K562 (cell line): ENCODE measurements at regions not wholly inside any gene's neighbourhood (a gene's known extent, or its start where the extent isn't known, plus 50 kb on each side); places are given as distances from the start of the nearest gene placed in this dataset.

Experiments used
- ATAC-seq: fragments of 200-7000 bp; cut with Tn5 transposase; 3 replicates; pipeline ENCODE4 v1.9.1; 2020; ENCODE audit warnings: moderate library complexity
- BruUV-seq: library from RNA; stranded (reverse); fragments of 400-500 nt; replicated peaks from 2 replicates; lab custom pipeline; 2021; lab: Mats Ljungman, UMichigan
- CTCF ChIA-PET: fragments of 300-600 bp; formaldehyde crosslinking; extraction: SDS; loops from one replicate; lab custom pipeline; 2021; ENCODE audit warnings: low intra/inter-chr PET ratio; lab: Yijun Ruan, JAX
- POLR2A ChIA-PET: fragments of 300-600, 350-650 bp; sonication (Branson Sonifier 250); formaldehyde crosslinking; extraction: SDS; loops from one replicate; lab custom pipeline; 2021; ENCODE audit warnings: antibody characterized with exemption, inconsistent platforms; lab: Yijun Ruan, JAX
- DNase-seq, 4 experiments: peaks; one replicate each; pipeline versions ENCODE4 v3.0.0 to v3.0.0-alpha.2; 2011 to 2018; ENCODE audit warnings: low spot score in 3 of 4, mixed read lengths in 3 of 4; ENCODE audit errors: extremely low read depth in 1 of 4
- FAIRE-seq: peaks from 2 replicates; lab custom pipeline; 2011; peaks lifted over from hg19 to GRCh38; lab: Jason Lieb, UNC
- H2AFZ ChIP-seq: 2 replicates; pipeline ENCODE4 v1.6.0; 2011; ENCODE audit warnings: low read depth, low read length, control low read depth, inconsistent platforms
- H3K27ac ChIP-seq: fragments of 200-600 bp; 3 replicates; pipeline ENCODE4 v1.8.0; 2011; ENCODE audit warnings: low read depth, mild to moderate bottlenecking, control low read depth, inconsistent platforms, low read length, moderate library complexity, mixed read lengths; ENCODE audit errors: extremely low read depth
- H3K27me3 ChIP-seq, 2 experiments: fragments of 300-600 bp in 1 of 2; 2 replicates in 1 of 2; 3 replicates in 1 of 2; pipeline versions ENCODE4 v1.6.0 to v1.8.0; 2011; ENCODE audit warnings: inconsistent platforms in 2 of 2, low read length in 2 of 2, mild to moderate bottlenecking in 1 of 2, mixed read lengths in 1 of 2, moderate library complexity in 1 of 2; ENCODE audit not compliant: control insufficient read depth in 2 of 2, insufficient read depth in 2 of 2
- H3K36me3 ChIP-seq: fragments of 300-600 bp; 3 replicates; pipeline ENCODE4 v1.8.0; 2011; ENCODE audit warnings: mild to moderate bottlenecking, low read length, inconsistent platforms; ENCODE audit not compliant: control insufficient read depth, insufficient read depth
- H3K4me1 ChIP-seq, 2 experiments: fragments of 200-600 bp in 1 of 2; replicated peaks in 1 of 2; 2 replicates in 1 of 2; 3 replicates in 1 of 2; pipeline versions ENCODE4 v1.5.1 to v1.8.0; 2011; ENCODE audit warnings: inconsistent platforms in 2 of 2, low read length in 2 of 2, mild to moderate bottlenecking in 1 of 2, mixed read lengths in 1 of 2, moderate library complexity in 1 of 2; ENCODE audit not compliant: control insufficient read depth in 2 of 2, insufficient read depth in 2 of 2
- H3K4me2 ChIP-seq: 2 replicates; pipeline ENCODE4 v1.6.1; 2011; ENCODE audit warnings: low read length, control low read depth, inconsistent platforms, mixed read lengths; ENCODE audit not compliant: insufficient read depth
- H3K4me3 ChIP-seq: fragments of 200-600 bp; sonication (generic), shearing (Covaris generic); 2 replicates; pipeline ENCODE4 v1.5.1; 2016; ENCODE audit warnings: control low read depth, inconsistent platforms
- H3K79me2 ChIP-seq: fragments of 200-600 bp; 3 replicates; pipeline ENCODE4 v1.8.0; 2011; ENCODE audit warnings: low read length, inconsistent platforms; ENCODE audit not compliant: control insufficient read depth, insufficient read depth
- H3K9ac ChIP-seq, 2 experiments: 2 replicates each; pipeline versions ENCODE4 v1.6.0 to v1.6.1; 2011; ENCODE audit warnings: low read depth in 2 of 2, low read length in 2 of 2, control low read depth in 1 of 2, inconsistent platforms in 1 of 2, mild to moderate bottlenecking in 1 of 2, mixed read lengths in 1 of 2; ENCODE audit not compliant: insufficient read depth in 1 of 2
- H3K9me1 ChIP-seq: one replicate; pipeline ENCODE4 v1.6.0; 2011; ENCODE audit warnings: inconsistent platforms, mild to moderate bottlenecking, low read length, moderate library complexity; ENCODE audit not compliant: control insufficient read depth, insufficient read depth
- H3K9me3 ChIP-seq: replicated peaks from 2 replicates; pipeline ENCODE4 v1.5.1; 2011; ENCODE audit warnings: low read depth, low read length, inconsistent platforms; ENCODE audit not compliant: control insufficient read depth, insufficient read depth
- H4K20me1 ChIP-seq: replicated peaks from 2 replicates; pipeline ENCODE4 v1.6.1; 2011; ENCODE audit warnings: low read length, inconsistent platforms, mixed read lengths; ENCODE audit not compliant: control insufficient read depth, insufficient read depth
- HEY1 ChIP-seq: fragments of 250-450 bp; sonication (Bioruptor Pico); IDR thresholded peaks from 2 replicates; pipeline ENCODE4 v1.5.0; 2020; ENCODE audit warnings: mild to moderate bottlenecking, moderate library complexity, borderline replicate concordance
- HIVEP1 ChIP-seq: fragments of 250-450 bp; sonication (Bioruptor Pico); IDR thresholded peaks from 2 replicates; pipeline ENCODE4 v1.4.0; 2020; ENCODE audit warnings: mild to moderate bottlenecking
- KDM2B ChIP-seq: fragments of 250-450 bp; sonication (Bioruptor Pico); IDR thresholded peaks from 2 replicates; pipeline ENCODE4 v1.8.0; 2021; ENCODE audit warnings: mild to moderate bottlenecking, moderate library complexity
- MAFG ChIP-seq: fragments of 450-650 bp; conservative IDR thresholded peaks from 2 replicates; pipeline ENCODE4 v1.6.1; 2016; ENCODE audit warnings: missing genetic modification characterization, missing compliant biosample characterization
- NR2F6 ChIP-seq: fragments of 450-650 bp; formaldehyde crosslinking; IDR thresholded peaks from 2 replicates; pipeline ENCODE4 v1.4.0; 2020; ENCODE audit warnings: mild to moderate bottlenecking
- NUFIP1 ChIP-seq: fragments of 450-650 bp; IDR thresholded peaks from 2 replicates; pipeline ENCODE4 v1.6.1; 2018; ENCODE audit not compliant: partially characterized antibody
- RCOR1 ChIP-seq, 2 experiments: IDR thresholded peaks; 2 replicates each; pipeline ENCODE4 v1.6.1; 2012; ENCODE audit warnings: low read depth in 2 of 2, low read length in 2 of 2, borderline replicate concordance in 1 of 2, improper control_type of control experiment in 1 of 2
- SIRT6 ChIP-seq: IDR thresholded peaks from one replicate; pipeline ENCODE4 v1.6.1; 2012; ENCODE audit warnings: low read depth, mild to moderate bottlenecking, control low read depth, inconsistent platforms, low read length, moderate library complexity
- TFAM ChIP-seq: fragments of 250-450 bp; sonication (Bioruptor Pico); conservative IDR thresholded peaks from 2 replicates; pipeline ENCODE4 v1.5.0; 2021; ENCODE audit warnings: mild to moderate bottlenecking, moderate library complexity
- ZNF121 ChIP-seq: sonication (generic); formaldehyde crosslinking; conservative IDR thresholded peaks from 2 replicates; pipeline ENCODE4 v1.8.0; 2022; ENCODE audit warnings: missing genetic modification reagents
- ZNF347 ChIP-seq: fragments of 450-650 bp; formaldehyde crosslinking; IDR thresholded peaks from 2 replicates; pipeline ENCODE4 v1.4.0; 2020; ENCODE audit warnings: low read depth, mild to moderate bottlenecking, moderate library complexity
- ZNF384 ChIP-seq: IDR thresholded peaks from 2 replicates; pipeline ENCODE4 v1.6.1; 2012; ENCODE audit warnings: low read depth, low read length, improper control_type of control experiment
- ZNF561 ChIP-seq: fragments of 450-650 bp; formaldehyde crosslinking; conservative IDR thresholded peaks from 2 replicates; pipeline ENCODE4 v1.4.0; 2020; ENCODE audit warnings: mild to moderate bottlenecking, moderate library complexity
- ZNF583 ChIP-seq: fragments of 250-450 bp; sonication (Bioruptor Pico); IDR thresholded peaks from 2 replicates; pipeline ENCODE4 v1.4.0; 2020
- WGBS: fragments of 100-300 bp; shearing (Covaris generic); methylation state at CpG from one replicate; pipeline ENCODE4 v1.1.6; 2016; ENCODE audit warnings: low coverage, mixed read lengths; ENCODE audit not compliant: insufficient coverage; ENCODE audit errors: missing lambda C conversion rate; 5-methylcytosine and 5-hydroxymethylcytosine counted together
- in situ Hi-C: fragments of 300-500 bp; cut with MboI; formaldehyde crosslinking; loops from 4 replicates; pipeline ENCODE4 v1.15.0; 2018; ENCODE audit warnings: inconsistent platforms, mixed read lengths
- intact Hi-C: fragments of 100-400 bp; cut with micrococcal nuclease; formaldehyde crosslinking; loops from 2 replicates; pipeline ENCODE4 v1.14.2; 2022
- TF ChIP-seq, protein P1 (sequence below): fragments of 250-450 bp; sonication (Bioruptor Pico); IDR thresholded peaks from 2 replicates; pipeline ENCODE4 v1.8.0; 2021; ENCODE audit warnings: moderate library complexity, mild to moderate bottlenecking, inconsistent platforms
- TF ChIP-seq, protein P2 (sequence below): sonication (generic); formaldehyde crosslinking; IDR thresholded peaks from 2 replicates; pipeline ENCODE4 v1.8.0; 2022; ENCODE audit warnings: mild to moderate bottlenecking, missing genetic modification reagents, borderline replicate concordance
- TF ChIP-seq, protein P3 (sequence below): fragments of 250-450 bp; sonication (Bioruptor Pico); IDR thresholded peaks from 2 replicates; pipeline ENCODE4 v1.8.0; 2021; ENCODE audit warnings: moderate library complexity, mild to moderate bottlenecking, inconsistent platforms
- TF ChIP-seq, protein P4 (sequence below): fragments of 250-450 bp; sonication (Bioruptor Pico); IDR thresholded peaks from 2 replicates; pipeline ENCODE4 v1.8.0; 2022; ENCODE audit warnings: moderate library complexity, mild to moderate bottlenecking, inconsistent platforms
- TF ChIP-seq, protein P5 (sequence below): fragments of 250-450 bp; sonication (Bioruptor Pico); IDR thresholded peaks from 2 replicates; pipeline ENCODE4 v1.4.0; 2020; ENCODE audit warnings: mild to moderate bottlenecking, moderate library complexity

DNA sequence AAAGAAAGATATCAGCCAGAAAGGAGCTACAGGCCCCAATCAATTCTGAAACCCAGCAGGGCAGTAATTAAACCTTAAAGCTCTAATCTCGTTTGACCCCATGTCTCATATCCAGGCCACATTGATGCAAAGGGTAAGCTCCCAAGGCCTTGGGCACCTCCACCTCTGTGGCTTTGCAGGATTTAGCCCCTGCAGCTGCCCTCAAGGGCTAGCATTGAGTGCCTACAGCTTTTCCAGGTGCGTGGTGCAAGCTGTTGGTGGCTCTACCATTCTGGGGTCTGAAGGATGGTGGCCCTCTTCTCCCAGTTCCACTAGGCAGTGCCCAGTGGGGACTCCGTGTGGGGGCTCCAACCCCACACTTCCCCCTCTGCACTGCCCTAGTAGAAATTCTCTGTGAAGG is 429.9 kb downstream of the NPHP4 start:
- H3K4me1 ChIP-seq: no peaks in the 10 kb centered on the region
- no peaks in the 10 kb centered on the region for H3K36me3 ChIP-seq
- no peak overlapping the region for H2AFZ ChIP-seq
- in situ Hi-C loops (no loop called here), intact Hi-C loops (no loop called here)
- peaks cover 0 to 4% of the 10 kb centered on the region in 2 experiments; a peak in 1 of 5 replicates for H3K27me3 ChIP-seq
- WGBS: 0% methylated on average over 3 of the region's 3 CpGs
- ATAC-seq (no peak), FAIRE-seq (no peak), DNase-seq (no peak)
- no peaks in the 10 kb centered on the region for H3K79me2 ChIP-seq
- H3K4me3 ChIP-seq: no peak overlapping the region
- no peaks in the 10 kb centered on the region for H3K9me1 ChIP-seq
- H3K27ac ChIP-seq: no peak overlapping the region
- H3K4me2 ChIP-seq: no peak overlapping the region
- no peak overlapping the region for H3K9ac ChIP-seq
- H3K9me3 ChIP-seq: no peaks in the 10 kb centered on the region
- no TSS peak for BruUV-seq
- ChIA-PET POLR2A (no interaction called here), CTCF (no interaction called here)
- no peaks in the 10 kb centered on the region for H4K20me1 ChIP-seq
- no peak for TF ChIP-seq HEY1 (CRISPR knock-in tag)
- no peak for TF ChIP-seq MAFG
- TF ChIP-seq HIVEP1 (CRISPR knock-in tag): no peak
- no peak for TF ChIP-seq TFAM (CRISPR knock-in tag)
- TF ChIP-seq, protein P1, sequence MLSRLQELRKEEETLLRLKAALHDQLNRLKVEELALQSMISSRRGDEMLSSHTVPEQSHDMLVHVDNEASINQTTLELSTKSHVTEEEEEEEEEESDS: no peak
- no peak for TF ChIP-seq NR2F6 (CRISPR knock-in tag)
- TF ChIP-seq ZNF347 (CRISPR knock-in tag): no peak
- TF ChIP-seq, protein P2, sequence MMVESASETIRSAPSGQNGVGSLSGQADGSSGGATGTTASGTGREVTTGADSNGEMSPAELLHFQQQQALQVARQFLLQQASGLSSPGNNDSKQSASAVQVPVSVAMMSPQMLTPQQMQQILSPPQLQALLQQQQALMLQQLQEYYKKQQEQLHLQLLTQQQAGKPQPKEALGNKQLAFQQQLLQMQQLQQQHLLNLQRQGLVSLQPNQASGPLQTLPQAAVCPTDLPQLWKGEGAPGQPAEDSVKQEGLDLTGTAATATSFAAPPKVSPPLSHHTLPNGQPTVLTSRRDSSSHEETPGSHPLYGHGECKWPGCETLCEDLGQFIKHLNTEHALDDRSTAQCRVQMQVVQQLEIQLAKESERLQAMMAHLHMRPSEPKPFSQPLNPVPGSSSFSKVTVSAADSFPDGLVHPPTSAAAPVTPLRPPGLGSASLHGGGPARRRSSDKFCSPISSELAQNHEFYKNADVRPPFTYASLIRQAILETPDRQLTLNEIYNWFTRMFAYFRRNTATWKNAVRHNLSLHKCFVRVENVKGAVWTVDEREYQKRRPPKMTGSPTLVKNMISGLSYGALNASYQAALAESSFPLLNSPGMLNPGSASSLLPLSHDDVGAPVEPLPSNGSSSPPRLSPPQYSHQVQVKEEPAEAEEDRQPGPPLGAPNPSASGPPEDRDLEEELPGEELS: no peak
- TF ChIP-seq, protein P3, sequence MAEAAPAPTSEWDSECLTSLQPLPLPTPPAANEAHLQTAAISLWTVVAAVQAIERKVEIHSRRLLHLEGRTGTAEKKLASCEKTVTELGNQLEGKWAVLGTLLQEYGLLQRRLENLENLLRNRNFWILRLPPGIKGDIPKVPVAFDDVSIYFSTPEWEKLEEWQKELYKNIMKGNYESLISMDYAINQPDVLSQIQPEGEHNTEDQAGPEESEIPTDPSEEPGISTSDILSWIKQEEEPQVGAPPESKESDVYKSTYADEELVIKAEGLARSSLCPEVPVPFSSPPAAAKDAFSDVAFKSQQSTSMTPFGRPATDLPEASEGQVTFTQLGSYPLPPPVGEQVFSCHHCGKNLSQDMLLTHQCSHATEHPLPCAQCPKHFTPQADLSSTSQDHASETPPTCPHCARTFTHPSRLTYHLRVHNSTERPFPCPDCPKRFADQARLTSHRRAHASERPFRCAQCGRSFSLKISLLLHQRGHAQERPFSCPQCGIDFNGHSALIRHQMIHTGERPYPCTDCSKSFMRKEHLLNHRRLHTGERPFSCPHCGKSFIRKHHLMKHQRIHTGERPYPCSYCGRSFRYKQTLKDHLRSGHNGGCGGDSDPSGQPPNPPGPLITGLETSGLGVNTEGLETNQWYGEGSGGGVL (CRISPR knock-in tag): no peak
- no peak for TF ChIP-seq ZNF384
- TF ChIP-seq, protein P4, sequence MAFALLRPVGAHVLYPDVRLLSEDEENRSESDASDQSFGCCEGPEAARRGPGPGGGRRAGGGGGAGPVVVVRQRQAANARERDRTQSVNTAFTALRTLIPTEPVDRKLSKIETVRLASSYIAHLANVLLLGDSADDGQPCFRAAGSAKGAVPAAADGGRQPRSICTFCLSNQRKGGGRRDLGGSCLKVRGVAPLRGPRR (CRISPR knock-in tag): no peak
- TF ChIP-seq KDM2B (CRISPR knock-in tag): no peak
- TF ChIP-seq NUFIP1: no peak
- TF ChIP-seq ZNF561 (CRISPR knock-in tag): no peak
- TF ChIP-seq, protein P5, sequence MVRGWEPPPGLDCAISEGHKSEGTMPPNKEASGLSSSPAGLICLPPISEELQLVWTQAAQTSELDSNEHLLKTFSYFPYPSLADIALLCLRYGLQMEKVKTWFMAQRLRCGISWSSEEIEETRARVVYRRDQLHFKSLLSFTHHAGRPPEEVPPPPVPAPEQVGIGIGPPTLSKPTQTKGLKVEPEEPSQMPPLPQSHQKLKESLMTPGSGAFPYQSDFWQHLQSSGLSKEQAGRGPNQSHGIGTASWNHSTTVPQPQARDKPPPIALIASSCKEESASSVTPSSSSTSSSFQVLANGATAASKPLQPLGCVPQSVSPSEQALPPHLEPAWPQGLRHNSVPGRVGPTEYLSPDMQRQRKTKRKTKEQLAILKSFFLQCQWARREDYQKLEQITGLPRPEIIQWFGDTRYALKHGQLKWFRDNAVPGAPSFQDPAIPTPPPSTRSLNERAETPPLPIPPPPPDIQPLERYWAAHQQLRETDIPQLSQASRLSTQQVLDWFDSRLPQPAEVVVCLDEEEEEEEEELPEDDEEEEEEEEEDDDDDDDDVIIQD (CRISPR knock-in tag): no peak
- TF ChIP-seq SIRT6: no peak
- no peak for TF ChIP-seq ZNF121
- TF ChIP-seq RCOR1 (IDR thresholded peaks at IDR 0.05; ENCODE audit: borderline replicate concordance in 1 of 2, low read depth in 2 of 2, low read length in 2 of 2): no peak
- no peak for TF ChIP-seq ZNF583
